GM23338 (cell line): ENCODE measurements at regions not wholly inside any gene's neighbourhood (a gene's known extent, or its start where the extent isn't known, plus 50 kb on each side); places are given as distances from the start of the nearest gene placed in this dataset.

Source experiments
- ATAC-seq: fragments of 200-7000 bp; cut with Tn5 transposase; 3 replicates; pipeline ENCODE4 v1.9.1; 2020
- DNase-seq: peaks from one replicate; pipeline ENCODE4 v3.0.0-alpha.2; 2015; ENCODE audit warnings: low spot score
- H2AFZ ChIP-seq: fragments of 200-600 bp; sonication (generic); 2 replicates; pipeline ENCODE4 v1.8.0; 2016; ENCODE audit warnings: antibody characterized with exemption, mild to moderate bottlenecking, moderate library complexity
- H3F3A ChIP-seq: fragments of 200-600 bp; sonication (generic); replicated peaks from 2 replicates; pipeline ENCODE4 v1.8.0; 2017; ENCODE audit warnings: antibody characterized with exemption, mixed run types, low read depth
- H3K27ac ChIP-seq: fragments of 200-600 bp; sonication (generic); 2 replicates; pipeline ENCODE4 v1.6.1; 2016; ENCODE audit warnings: low read depth
- H3K27me3 ChIP-seq: fragments of 200-600 bp; sonication (generic); 2 replicates; pipeline ENCODE4 v1.8.0; 2016; ENCODE audit warnings: mild to moderate bottlenecking, mixed run types, moderate library complexity; ENCODE audit not compliant: insufficient read depth
- H3K36me3 ChIP-seq: fragments of 200-600 bp; sonication (generic); 2 replicates; pipeline ENCODE4 v1.8.0; 2016; ENCODE audit warnings: mild to moderate bottlenecking; ENCODE audit not compliant: insufficient read depth
- H3K4me1 ChIP-seq: fragments of 200-600 bp; sonication (generic); 2 replicates; pipeline ENCODE4 v1.8.0; 2016; ENCODE audit warnings: mild to moderate bottlenecking, moderate library complexity; ENCODE audit not compliant: insufficient read depth
- H3K4me2 ChIP-seq: fragments of 200-600 bp; sonication (generic); 2 replicates; pipeline ENCODE4 v1.7.1; 2017; ENCODE audit warnings: mixed run types
- H3K4me3 ChIP-seq: fragments of 200-600 bp; sonication (generic); 2 replicates; pipeline ENCODE4 v1.6.1; 2016; ENCODE audit warnings: mixed run types
- H3K79me2 ChIP-seq: fragments of 200-600 bp; sonication (generic); replicated peaks from 2 replicates; pipeline ENCODE4 v1.8.0; 2017; ENCODE audit warnings: mild to moderate bottlenecking; ENCODE audit not compliant: insufficient read depth
- H3K9me2 ChIP-seq: fragments of 200-600 bp; sonication (generic); 2 replicates; pipeline ENCODE4 v1.8.0; 2017; ENCODE audit not compliant: insufficient read depth
- H4K20me1 ChIP-seq: fragments of 200-600 bp; sonication (generic); replicated peaks from 2 replicates; pipeline ENCODE4 v1.8.0; 2017; ENCODE audit warnings: mild to moderate bottlenecking; ENCODE audit not compliant: insufficient read depth
- H3K27ac Mint-ChIP-seq: 2 replicates; pipeline ENCODE4 v1.8.0; 2020; ENCODE audit warnings: inconsistent platforms, mild to moderate bottlenecking, moderate library complexity, mixed read lengths
- H3K27me3 Mint-ChIP-seq: 3 replicates; pipeline ENCODE4 v1.8.0; 2022; ENCODE audit warnings: low read depth, mild to moderate bottlenecking, moderate library complexity, mixed read lengths, inconsistent platforms; ENCODE audit not compliant: insufficient read depth, poor library complexity
- H3K36me3 Mint-ChIP-seq: 3 replicates; pipeline ENCODE4 v1.8.0; 2021; ENCODE audit warnings: low read depth, mild to moderate bottlenecking, inconsistent platforms, moderate library complexity, mixed read lengths
- H3K4me1 Mint-ChIP-seq: 3 replicates; pipeline ENCODE4 v1.8.0; 2020; ENCODE audit warnings: mild to moderate bottlenecking, inconsistent platforms, mixed read lengths
- H3K4me3 Mint-ChIP-seq: 3 replicates; pipeline ENCODE4 v1.8.0; 2021; ENCODE audit warnings: moderate library complexity, mild to moderate bottlenecking, inconsistent platforms, mixed read lengths
- H3K9me3 Mint-ChIP-seq: 3 replicates; pipeline ENCODE4 v1.8.0; 2020; ENCODE audit warnings: moderate library complexity, mild to moderate bottlenecking, inconsistent platforms, mixed read lengths
- ETS1 ChIP-seq: IDR thresholded peaks from 2 replicates; pipeline ENCODE4 v1.6.1; 2016; ENCODE audit warnings: antibody characterized with exemption
- EZH2 ChIP-seq: fragments of 200-600 bp; sonication (generic); IDR thresholded peaks from one replicate; pipeline ENCODE4 v1.8.0; 2017; ENCODE audit warnings: antibody characterized with exemption, mild to moderate bottlenecking, low read depth; ENCODE audit not compliant: unreplicated experiment
- EZH2phosphoT487 ChIP-seq: fragments of 200-600 bp; sonication (generic); IDR thresholded peaks from one replicate; pipeline ENCODE4 v1.8.1; 2018; ENCODE audit warnings: antibody characterized with exemption; ENCODE audit not compliant: unreplicated experiment
- POLR2AphosphoS5 ChIP-seq: IDR thresholded peaks from 2 replicates; pipeline ENCODE4 v1.6.1; 2016; ENCODE audit warnings: antibody characterized with exemption, low read depth
- ZNF114 ChIP-seq: fragments of 250-450 bp; sonication (Bioruptor Pico); IDR thresholded peaks from 2 replicates; pipeline ENCODE4 v1.5.0; 2020; ENCODE audit warnings: mild to moderate bottlenecking, moderate library complexity
- ZNF462 ChIP-seq: fragments of 250-450 bp; sonication (Bioruptor Pico); IDR thresholded peaks from 2 replicates; pipeline ENCODE4 v1.5.0; 2020; ENCODE audit warnings: mild to moderate bottlenecking, moderate library complexity

GRCh38 chr5:164741376-164741775 is 1236.0 kb downstream of the MAT2B start:
- Histone ChIP-seq H3K27ac (no peak overlapping the region), H3K4me1 (peaks cover 8% of the 10 kb centered on the region; the same call in 1 of the 2 replicates), H3F3A (no peaks in the 10 kb centered on the region), H3K36me3 (no peaks in the 10 kb centered on the region), H2AFZ (no peak overlapping the region), H3K4me2 (no peak overlapping the region), H3K27me3 (no peaks in the 10 kb centered on the region), H3K4me3 (no peak overlapping the region), H4K20me1 (no peaks in the 10 kb centered on the region), H3K9me2 (no peaks in the 10 kb centered on the region; the same call in 1 of the 2 replicates), H3K79me2 (no peaks in the 10 kb centered on the region)
- H3K4me1 Mint-ChIP-seq = peaks cover 8% of the 10 kb centered on the region; the same call in 2 of the 3 replicates
- H3K27me3 Mint-ChIP-seq = no peaks in the 10 kb centered on the region
- H3K9me3 Mint-ChIP-seq = no peaks in the 10 kb centered on the region; the same call in 2 of the 3 replicates
- ATAC-seq = no peak
- no peak for TF ChIP-seq ZNF114 (CRISPR knock-in tag)
- no peak for TF ChIP-seq EZH2
- TF ChIP-seq EZH2phosphoT487 = no peak
- TF ChIP-seq ETS1 = no peak
- no peak for TF ChIP-seq POLR2AphosphoS5
- no peak for TF ChIP-seq ZNF462 (CRISPR knock-in tag)
- no peak overlapping the region for H3K27ac Mint-ChIP-seq
- H3K4me3 Mint-ChIP-seq = no peak overlapping the region
- no peak for DNase-seq
- no peaks in the 10 kb centered on the region for H3K36me3 Mint-ChIP-seq
